Neural cell (in vitro differentiated cells): ENCODE measurements at regions not wholly inside any gene's neighbourhood (a gene's known extent, or its start where the extent isn't known, plus 50 kb on each side); places are given as distances from the start of the nearest gene placed in this dataset.

Experiments
- H2AFZ ChIP-seq: fragments of 200-600, 300-800 bp; sonication (generic), shearing (Covaris generic); 2 replicates; pipeline ENCODE4 v1.6.0; 2014; ENCODE audit warnings: low read depth, mild to moderate bottlenecking, antibody characterized with exemption, low read length, moderate library complexity
- H3F3A ChIP-seq: fragments of 200-600 bp; shearing (Covaris generic); 2 replicates; pipeline ENCODE4 v1.6.1; 2016; ENCODE audit warnings: mild to moderate bottlenecking, moderate library complexity, mixed read lengths, antibody characterized with exemption, low read length; ENCODE audit not compliant: insufficient read depth, poor library complexity, severe bottlenecking
- H3K27ac ChIP-seq: fragments of 200-600, 300-800 bp; sonication (generic), shearing (Covaris generic); 2 replicates; pipeline ENCODE4 v1.5.1; 2014; ENCODE audit warnings: mild to moderate bottlenecking, low read length, moderate library complexity
- H3K27me3 ChIP-seq: fragments of 300-800, 200-600 bp; sonication (generic), shearing (Covaris generic); 2 replicates; pipeline ENCODE4 v1.6.0; 2014; ENCODE audit warnings: mild to moderate bottlenecking, low read depth, low read length, moderate library complexity; ENCODE audit not compliant: insufficient read depth
- H3K36me3 ChIP-seq: fragments of 300-800, 200-600 bp; sonication (generic), shearing (Covaris generic); 2 replicates; pipeline ENCODE4 v1.5.1; 2014; ENCODE audit warnings: mild to moderate bottlenecking, antibody characterized with exemption, low read length, moderate library complexity; ENCODE audit not compliant: insufficient read depth
- H3K4me2 ChIP-seq: fragments of 300-800, 200-600 bp; sonication (generic), shearing (Covaris generic); 2 replicates; pipeline ENCODE4 v1.6.0; 2014; ENCODE audit warnings: mild to moderate bottlenecking, low read length
- H3K4me3 ChIP-seq: fragments of 300-800, 200-600 bp; sonication (generic), shearing (Covaris generic); 2 replicates; pipeline ENCODE4 v1.5.1; 2014; ENCODE audit warnings: mild to moderate bottlenecking, low read length, moderate library complexity
- H3K79me2 ChIP-seq: fragments of 200-600 bp; shearing (Covaris generic); replicated peaks from 2 replicates; pipeline ENCODE4 v1.6.0; 2014; ENCODE audit warnings: mild to moderate bottlenecking, low read length, moderate library complexity; ENCODE audit not compliant: insufficient read depth
- H3K9ac ChIP-seq: fragments of 300-800, 200-600 bp; sonication (generic), shearing (Covaris generic); 2 replicates; pipeline ENCODE4 v1.6.1; 2016; ENCODE audit warnings: mild to moderate bottlenecking, low read length, mixed read lengths
- H3K9me2 ChIP-seq: fragments of 200-600 bp; shearing (Covaris generic); 2 replicates; pipeline ENCODE4 v1.6.1; 2016; ENCODE audit warnings: mild to moderate bottlenecking, low read length, mixed read lengths; ENCODE audit not compliant: insufficient read depth
- H3K9me3 ChIP-seq: fragments of 200-600, 300-800 bp; sonication (generic), shearing (Covaris generic); 2 replicates; pipeline ENCODE4 v1.6.1; 2016; ENCODE audit warnings: mild to moderate bottlenecking, mixed run types, low read length, moderate library complexity, mixed read lengths
- H4K20me1 ChIP-seq: fragments of 200-600 bp; shearing (Covaris generic); 2 replicates; pipeline ENCODE4 v1.6.1; 2016; ENCODE audit warnings: mild to moderate bottlenecking, mixed run types; ENCODE audit not compliant: insufficient read depth
- EP300 ChIP-seq: fragments of 450-650 bp; conservative IDR thresholded peaks from 2 replicates; pipeline ENCODE4 v1.6.1; 2014; ENCODE audit warnings: antibody characterized with exemption, mild to moderate bottlenecking, moderate library complexity; ENCODE audit not compliant: poor library complexity, severe bottlenecking
- EZH2 ChIP-seq: fragments of 200-600, 300-800 bp; shearing (Covaris generic), sonication (generic); IDR thresholded peaks from 2 replicates; pipeline ENCODE4 v1.6.1; 2014; ENCODE audit warnings: antibody characterized with exemption, low read length, borderline replicate concordance, mild to moderate bottlenecking; ENCODE audit not compliant: insufficient read depth, poor library complexity, severe bottlenecking
- MXI1 ChIP-seq: fragments of 450-650 bp; conservative IDR thresholded peaks from 2 replicates; pipeline ENCODE4 v1.6.1; 2014; ENCODE audit warnings: antibody characterized with exemption, mild to moderate bottlenecking; ENCODE audit not compliant: poor library complexity, severe bottlenecking
- POLR2AphosphoS5 ChIP-seq: IDR thresholded peaks from 2 replicates; pipeline ENCODE4 v1.6.1; 2012
- RAD21 ChIP-seq: fragments of 450-650 bp; conservative IDR thresholded peaks from 2 replicates; pipeline ENCODE4 v1.6.1; 2014; ENCODE audit warnings: antibody characterized with exemption, mild to moderate bottlenecking, moderate library complexity
- REST ChIP-seq: IDR thresholded peaks from 2 replicates; pipeline ENCODE4 v1.6.1; 2012; ENCODE audit warnings: borderline replicate concordance
- SMC3 ChIP-seq: fragments of 450-650 bp; conservative IDR thresholded peaks from 2 replicates; pipeline ENCODE4 v1.6.1; 2014; ENCODE audit warnings: antibody characterized with exemption, mild to moderate bottlenecking, moderate library complexity; ENCODE audit not compliant: poor library complexity
- TAF1 ChIP-seq: IDR thresholded peaks from 2 replicates; pipeline ENCODE4 v1.6.1; 2012; ENCODE audit warnings: low read depth
- TF ChIP-seq, protein P1 (sequence below): fragments of 450-650 bp; IDR thresholded peaks from 2 replicates; pipeline ENCODE4 v1.5.1; 2014; ENCODE audit warnings: antibody characterized with exemption, mild to moderate bottlenecking, moderate library complexity; ENCODE audit not compliant: poor library complexity, severe bottlenecking

DNA sequence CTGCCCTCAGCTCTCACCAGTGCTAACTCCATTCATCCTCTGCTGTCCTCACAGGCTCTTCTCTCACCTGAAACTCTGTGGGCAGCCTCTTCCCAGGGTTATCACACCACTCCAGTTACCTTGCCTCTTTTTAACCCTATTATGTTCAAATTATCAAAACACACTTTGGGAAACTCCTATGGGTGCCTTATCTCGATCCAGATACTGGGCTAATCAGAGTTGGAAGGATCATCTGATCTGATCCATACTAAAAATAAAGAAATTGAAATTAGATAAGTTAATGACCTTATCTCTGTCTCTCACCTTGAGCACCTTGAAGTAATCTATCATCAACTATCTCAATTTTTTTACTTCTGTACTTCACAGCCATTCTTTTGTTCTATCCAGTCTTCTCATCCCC lies 300.5 kb upstream of the ISL1 start:
- no peak overlapping the region for H3K9ac ChIP-seq
- no peaks in the 10 kb centered on the region for H3K27me3 ChIP-seq
- H3K36me3 ChIP-seq, result no peaks in the 10 kb centered on the region
- H3K79me2 ChIP-seq, result no peaks in the 10 kb centered on the region
- no peak overlapping the region for H3K4me2 ChIP-seq
- H2AFZ ChIP-seq, result no peak overlapping the region
- no peak for TF ChIP-seq MXI1
- no peak for TF ChIP-seq TAF1
- no peak for TF ChIP-seq RAD21
- no peak for TF ChIP-seq REST
- no peak for TF ChIP-seq POLR2AphosphoS5
- no peak for TF ChIP-seq EP300
- TF ChIP-seq EZH2, result no peak
- TF ChIP-seq, protein P1, sequence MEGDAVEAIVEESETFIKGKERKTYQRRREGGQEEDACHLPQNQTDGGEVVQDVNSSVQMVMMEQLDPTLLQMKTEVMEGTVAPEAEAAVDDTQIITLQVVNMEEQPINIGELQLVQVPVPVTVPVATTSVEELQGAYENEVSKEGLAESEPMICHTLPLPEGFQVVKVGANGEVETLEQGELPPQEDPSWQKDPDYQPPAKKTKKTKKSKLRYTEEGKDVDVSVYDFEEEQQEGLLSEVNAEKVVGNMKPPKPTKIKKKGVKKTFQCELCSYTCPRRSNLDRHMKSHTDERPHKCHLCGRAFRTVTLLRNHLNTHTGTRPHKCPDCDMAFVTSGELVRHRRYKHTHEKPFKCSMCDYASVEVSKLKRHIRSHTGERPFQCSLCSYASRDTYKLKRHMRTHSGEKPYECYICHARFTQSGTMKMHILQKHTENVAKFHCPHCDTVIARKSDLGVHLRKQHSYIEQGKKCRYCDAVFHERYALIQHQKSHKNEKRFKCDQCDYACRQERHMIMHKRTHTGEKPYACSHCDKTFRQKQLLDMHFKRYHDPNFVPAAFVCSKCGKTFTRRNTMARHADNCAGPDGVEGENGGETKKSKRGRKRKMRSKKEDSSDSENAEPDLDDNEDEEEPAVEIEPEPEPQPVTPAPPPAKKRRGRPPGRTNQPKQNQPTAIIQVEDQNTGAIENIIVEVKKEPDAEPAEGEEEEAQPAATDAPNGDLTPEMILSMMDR, result no peak
- TF ChIP-seq SMC3, result no peak
- H3K27ac ChIP-seq, result no peak overlapping the region
- H3K9me3 ChIP-seq, result peaks cover 3% of the 10 kb centered on the region
- H4K20me1 ChIP-seq, result no peaks in the 10 kb centered on the region
- H3K9me2 ChIP-seq, result no peaks in the 10 kb centered on the region
- H3F3A ChIP-seq, result no peaks in the 10 kb centered on the region
- H3K4me3 ChIP-seq, result no peak overlapping the region

- no peaks in the 10 kb centered on the region for H3K9me2 ChIP-seq
- TF ChIP-seq POLR2AphosphoS5 (no peak), SMC3 (no peak), EP300 (no peak), EZH2 (no peak), RAD21 (no peak), MXI1 (no peak), TAF1 (no peak), REST (no peak)
- TF ChIP-seq, protein P1, result no peak
- H3K4me3 ChIP-seq, result no peak overlapping the region
- no peak overlapping the region for H2AFZ ChIP-seq
- no peaks in the 10 kb centered on the region for H3F3A ChIP-seq
- no peaks in the 10 kb centered on the region for H3K79me2 ChIP-seq
- no peaks in the 10 kb centered on the region for H3K9me3 ChIP-seq
- H3K4me2 ChIP-seq, result no peak overlapping the region
- H3K27ac ChIP-seq, result no peak overlapping the region
- H3K36me3 ChIP-seq, result no peaks in the 10 kb centered on the region
- H4K20me1 ChIP-seq, result no peaks in the 10 kb centered on the region
- H3K27me3 ChIP-seq, result no peaks in the 10 kb centered on the region
- no peak overlapping the region for H3K9ac ChIP-seq
Observed at GRCh38 chr5:51091816-51092215, 291.4 kb upstream of the ISL1 start.
